ENCODE measurements at regions not wholly inside any gene's neighbourhood (a gene's known extent, or its start where the extent isn't known, plus 50 kb on each side); places are given as distances from the start of the nearest gene placed in this dataset.
"Not testable (repeated sequence)": the region's sequence is repeated elsewhere in the genome, so short reads cannot be mapped to it uniquely, and the experiment has no call there.

- no peak for DNase-seq (ENCODE audit: low read depth)
- no peak overlapping the region for H3K4me3 ChIP-seq (ENCODE audit: low read depth, low read length)
These were observed 113.8 kb upstream of the G2E3 start for GRCh38 chr14:30445011-30445793.

GRCh38 chr14:30445852-30446251 lies 113.1 kb upstream of the G2E3 start:
- no peak for DNase-seq (ENCODE audit: low read depth)
- no peak overlapping the region for H3K4me3 ChIP-seq (ENCODE audit: low read depth, low read length)

GRCh38 chr14:30450631-30451545 lies 108.1 kb upstream of the G2E3 start:
- DNase-seq (ENCODE audit: low read depth) = peak; percentile 4
- no peak overlapping the region for H3K4me3 ChIP-seq (ENCODE audit: low read depth, low read length)

GRCh38 chr14:30456296-30456695 lies 102.7 kb upstream of the G2E3 start:
- DNase-seq (ENCODE audit: low read depth) = no peak
- H3K4me3 ChIP-seq (ENCODE audit: low read depth, low read length) = no peak overlapping the region

GRCh38 chr14:30462358-30462757 lies 96.6 kb upstream of the G2E3 start:
- DNase-seq (ENCODE audit: low read depth) = no peak
- no peak overlapping the region for H3K4me3 ChIP-seq (ENCODE audit: low read depth, low read length)

- no peak for DNase-seq (ENCODE audit: low read depth)
- H3K4me3 ChIP-seq (ENCODE audit: low read depth, low read length) = no peak overlapping the region
These were observed 94.5 kb upstream of the G2E3 start for GRCh38 chr14:30464481-30464880.

GRCh38 chr14:30468354-30468753 lies 90.6 kb upstream of the G2E3 start:
- DNase-seq (ENCODE audit: low read depth) = no peak
- no peak overlapping the region for H3K4me3 ChIP-seq (ENCODE audit: low read depth, low read length)

GRCh38 chr14:30471980-30472379 lies 87.0 kb upstream of the G2E3 start:
- no peak for DNase-seq (ENCODE audit: low read depth)
- H3K4me3 ChIP-seq (ENCODE audit: low read depth, low read length) = no peak overlapping the region

- DNase-seq (ENCODE audit: low read depth); H3K4me3 ChIP-seq (ENCODE audit: low read depth, low read length): not testable (repeated sequence)
These were observed 84.9 kb upstream of the G2E3 start for GRCh38 chr14:30473846-30474696.

- no peak overlapping the region for H3K4me3 ChIP-seq (ENCODE audit: low read depth, low read length)
- DNase-seq (ENCODE audit: low read depth) = no peak
These were observed 76.7 kb upstream of the G2E3 start for GRCh38 chr14:30482276-30482675.

GRCh38 chr14:30484201-30484600 lies 74.8 kb upstream of the G2E3 start:
- no peak overlapping the region for H3K4me3 ChIP-seq (ENCODE audit: low read depth, low read length)
- DNase-seq (ENCODE audit: low read depth) = no peak

GRCh38 chr14:30484976-30485375 lies 74.0 kb upstream of the G2E3 start:
- no peak for DNase-seq (ENCODE audit: low read depth)
- H3K4me3 ChIP-seq (ENCODE audit: low read depth, low read length) = no peak overlapping the region

GRCh38 chr14:30496852-30497251 lies 62.1 kb upstream of the G2E3 start:
- H3K4me3 ChIP-seq (ENCODE audit: low read depth, low read length) = no peak overlapping the region
- no peak for DNase-seq (ENCODE audit: low read depth)

- no peak for DNase-seq (ENCODE audit: low read depth)
These were observed 59.6 kb upstream of the G2E3 start for GRCh38 chr14:30499358-30499757.

GRCh38 chr14:30500222-30500621 lies 58.7 kb upstream of the G2E3 start:
- no peak for DNase-seq (ENCODE audit: low read depth)

More at GRCh38 chr14:30499358-30499757, 59.6 kb upstream of the G2E3 start:
- no peak overlapping the region for H3K4me3 ChIP-seq (ENCODE audit: low read depth, low read length)

GRCh38 chr14:30507209-30507608 lies 51.7 kb upstream of the G2E3 start:
- no peak overlapping the region for H3K4me3 ChIP-seq (ENCODE audit: low read depth, low read length)
- DNase-seq (ENCODE audit: low read depth) = no peak

More at GRCh38 chr14:30500222-30500621, 58.7 kb upstream of the G2E3 start:
- H3K4me3 ChIP-seq (ENCODE audit: low read depth, low read length) = no peak overlapping the region

All from skeletal muscle cell (primary cell).